Right lobe of liver (tissue), 6 donors: ENCODE measurements at regions not wholly inside any gene's neighbourhood (a gene's known extent, or its start where the extent isn't known, plus 50 kb on each side); places are given as distances from the start of the nearest gene placed in this dataset.

Experiments used
- ATAC-seq, 4 donors: fragments of 200-7000 bp; cut with Tn5 transposase; one replicate each; pipeline ENCODE4 v1.9.1; 2020; ENCODE audit warnings: mild to moderate bottlenecking in 4 of 4, moderate library complexity in 4 of 4
- DNase-seq, 3 donors: peaks; one replicate each; pipeline ENCODE4 v3.0.0-alpha.2; 2020
- H3K27ac ChIP-seq, 3 donors: fragments of 200-600 bp; one replicate each; pipeline ENCODE4 v1.8.0; 2022
- H3K27me3 ChIP-seq, 2 donors: fragments of 200-600 bp; one replicate each; pipeline ENCODE4 v1.8.0; 2022
- H3K36me3 ChIP-seq, 4 donors: fragments of 200-600 bp; sonication (generic) in 1 of 4; one replicate each; pipeline versions ENCODE4 v1.5.1 to v1.8.0; 2017 to 2022; ENCODE audit warnings: control low read depth in 1 of 4
- H3K4me1 ChIP-seq, 4 donors: fragments of 200-600 bp; sonication (generic) in 1 of 4; one replicate each; pipeline versions ENCODE4 v1.5.1 to v1.8.0; 2017 to 2022; ENCODE audit warnings: control low read depth in 1 of 4
- H3K4me3 ChIP-seq, 3 donors: fragments of 200-600 bp; one replicate each; pipeline ENCODE4 v1.8.0; 2022
- H3K9me3 ChIP-seq, 4 donors: fragments of 200-600 bp; sonication (generic) in 1 of 4; one replicate each; pipeline versions ENCODE4 v1.5.1 to v1.8.0; 2017 to 2022; ENCODE audit warnings: control low read depth in 1 of 4
- CTCF ChIP-seq, 4 donors: fragments of 200-600 bp in 3 of 4; fragments of 450-650 bp in 1 of 4; IDR thresholded peaks; one replicate each; pipeline versions ENCODE4 v1.5.1 to v1.8.0; 2016 to 2022; ENCODE audit warnings: antibody characterized with exemption in 4 of 4, mild to moderate bottlenecking in 2 of 4
- POLR2A ChIP-seq: fragments of 450-650 bp; IDR thresholded peaks from one replicate; pipeline ENCODE4 v1.6.1; 2017; ENCODE audit warnings: antibody characterized with exemption, mild to moderate bottlenecking
- WGBS: methylation state at CpG from one replicate; pipeline ENCODE4 v1.1.6; 2018; ENCODE audit warnings: low coverage, low lambda C conversion rate; ENCODE audit not compliant: insufficient coverage; ENCODE audit errors: missing lambda C conversion rate; 5-methylcytosine and 5-hydroxymethylcytosine counted together
- intact Hi-C, 2 donors: fragments of 100-400 bp; cut with DNase I; formaldehyde crosslinking; loops; one replicate each; pipeline versions ENCODE4 v1.11.2 to v1.14.1; 2022
- donor health status: DM: no; HTN: yes; CAD: no.
- donor health status: DM: no; HTN: no; CAD: no.
- donor health status: DM: no; HTN: no; CAD: no.
- donor health status: DM: no; HTN: yes; CAD: no.
- donor health status: DM: no; HTN: yes; CAD: no.

DNA sequence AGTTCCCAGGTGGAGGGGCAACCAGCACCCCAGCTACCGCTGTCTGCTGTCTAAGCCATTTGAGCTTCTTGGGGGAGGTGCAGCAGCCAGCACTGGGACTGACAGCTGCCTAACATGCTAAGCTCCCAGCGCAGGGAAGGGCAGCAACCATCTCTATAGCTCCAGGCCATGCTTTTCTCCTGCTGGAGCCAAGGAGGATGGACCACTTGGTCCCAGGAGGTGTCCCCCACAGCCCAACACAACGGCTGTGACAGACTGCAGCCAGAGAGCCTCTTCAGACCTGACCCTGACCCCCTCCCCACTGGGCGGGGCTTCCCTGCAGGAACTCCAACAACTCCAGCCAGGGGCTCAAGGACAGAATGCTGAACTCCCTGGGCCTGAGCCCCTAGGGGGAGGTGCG, 370.6 kb upstream of the REG3G start:
- TF ChIP-seq POLR2A (no peak), CTCF (IDR thresholded peaks at IDR 0.05) (no peak)
- ATAC-seq (no peak), DNase-seq (no peak)
- Histone ChIP-seq H3K4me3 (no peak overlapping the region), H3K27me3 (no peaks in the 10 kb centered on the region), H3K9me3 (no peaks in the 10 kb centered on the region), H3K4me1 (no peaks in the 10 kb centered on the region), H3K27ac (no peak overlapping the region), H3K36me3 (no peaks in the 10 kb centered on the region)
- no CpG with 5 or more reads among the region's 5 CpGs for WGBS
- intact Hi-C loops, result no loop called here

GRCh38 chr2:78676921-78677696, 348.4 kb upstream of the REG3G start:
- Histone ChIP-seq H3K4me3 (no peak overlapping the region), H3K27me3 (no peaks in the 10 kb centered on the region), H3K4me1 (no peaks in the 10 kb centered on the region), H3K36me3 (no peaks in the 10 kb centered on the region), H3K9me3 (no peaks in the 10 kb centered on the region), H3K27ac (no peak overlapping the region)
- TF ChIP-seq POLR2A, result no peak
- no peak for TF ChIP-seq CTCF (IDR thresholded peaks at IDR 0.05)
- ATAC-seq (no peak), DNase-seq (no peak)
- intact Hi-C loops, result no loop called here
- 45% methylated on average over 4 of the region's 4 CpGs for WGBS

GRCh38 chr2:78677774-78678173, 347.7 kb upstream of the REG3G start:
- no peak overlapping the region for H3K27ac ChIP-seq
- no peaks in the 10 kb centered on the region for H3K9me3 ChIP-seq
- no peak overlapping the region for H3K4me3 ChIP-seq
- intact Hi-C loops, result no loop called here
- ATAC-seq, result no peak
- H3K4me1 ChIP-seq, result no peaks in the 10 kb centered on the region
- H3K27me3 ChIP-seq, result no peaks in the 10 kb centered on the region
- TF ChIP-seq POLR2A (no peak), CTCF (IDR thresholded peaks at IDR 0.05) (no peak)
- H3K36me3 ChIP-seq, result no peaks in the 10 kb centered on the region
- no peak for DNase-seq
- WGBS, result 37% methylated on average over 2 of the region's 7 CpGs

- Histone ChIP-seq H3K9me3 (no peaks in the 10 kb centered on the region), H3K36me3 (no peaks in the 10 kb centered on the region), H3K4me1 (no peaks in the 10 kb centered on the region), H3K27ac (no peak overlapping the region), H3K27me3 (no peaks in the 10 kb centered on the region), H3K4me3 (no peak overlapping the region)
- intact Hi-C loops, result no loop called here
- TF ChIP-seq CTCF (IDR thresholded peaks at IDR 0.05) (no peak), POLR2A (no peak)
- no peak for DNase-seq
- no CpG with 5 or more reads among the region's 4 CpGs for WGBS
- no peak for ATAC-seq
Measured at GRCh38 chr2:78681386-78681785, 344.1 kb upstream of the REG3G start.
